ENCODE measurements at regions not wholly inside any gene's neighbourhood (a gene's known extent, or its start where the extent isn't known, plus 50 kb on each side); places are given as distances from the start of the nearest gene placed in this dataset.

DNA sequence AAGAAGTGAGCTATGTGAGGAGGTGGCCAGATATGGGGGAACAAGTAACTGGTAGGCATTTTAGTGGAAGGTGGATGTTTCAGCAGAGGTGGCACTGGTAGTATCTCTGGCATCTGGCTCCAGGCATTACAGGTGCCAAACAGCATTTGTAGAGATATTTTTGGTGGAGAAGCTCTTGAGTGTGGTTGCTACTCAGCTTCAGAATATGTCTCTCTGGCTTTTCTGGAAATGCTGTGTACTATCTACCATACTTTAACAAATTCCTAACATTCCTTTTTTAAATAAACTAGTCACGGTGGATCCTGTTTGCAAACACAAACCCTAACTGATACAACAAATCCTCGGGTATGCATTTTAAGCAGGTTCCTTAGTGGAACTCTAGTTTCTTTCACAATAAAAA is 128.0 kb downstream of the BARX2 start:
- H3K27ac Mint-ChIP-seq, result no peak overlapping the region; a peak in 1 of 7 replicates
- H3K9me3 Mint-ChIP-seq, result peaks cover 5 to 9% of the 10 kb centered on the region in 2 experiments; a peak in 4 of 5 replicates
- H3K4me1 Mint-ChIP-seq, result 0 out of 4 replicates have a peak, but pooled peaks cover 0 to 3% of the 10 kb centered on the region in 2 experiments
- Histone ChIP-seq H4K8ac (replicated peaks; ENCODE audit: insufficient read length, low read depth, low read length) (no peak overlapping the region), H3K18ac (ENCODE audit: insufficient read length, low read depth, low read length) (no peak overlapping the region), H2AFZ (ENCODE audit: low read length) (no peak overlapping the region), H3T11ph (ENCODE audit: low read length) (no peak overlapping the region), H3K56ac (ENCODE audit: insufficient read length, low read depth, low read length) (no peak overlapping the region), H3K23ac (ENCODE audit: insufficient read length, low read depth, low read length) (no peak overlapping the region), H3K4ac (ENCODE audit: low read depth, low read length) (no peak overlapping the region), H2AK5ac (ENCODE audit: insufficient read length, low read length) (no peak overlapping the region), H3K4me2 (ENCODE audit: insufficient read depth, insufficient read length, low read length) (no peak overlapping the region), H3K9me3 (ENCODE audit: control insufficient read depth, low read depth, low read length) (no peaks in the 10 kb centered on the region), H2BK12ac (ENCODE audit: insufficient read length, low read depth, low read length) (no peak overlapping the region), H3K27me3 (ENCODE audit: insufficient read depth, low read length) (no peaks in the 10 kb centered on the region), H2BK15ac (ENCODE audit: low read depth, low read length) (no peak overlapping the region), H3K27ac (ENCODE audit: insufficient read length, low read depth, low read length) (no peak overlapping the region), H4K91ac (ENCODE audit: insufficient read length, low read depth, low read length) (no peak overlapping the region), H3K79me1 (ENCODE audit: insufficient read depth, low read depth, low read length, poor library complexity, severe bottlenecking) (no peaks in the 10 kb centered on the region), H3K4me1 (ENCODE audit: insufficient read depth, low read length) (no peaks in the 10 kb centered on the region), H3K9ac (ENCODE audit: extremely low read depth, insufficient read length, low read length) (no peak overlapping the region), H3K14ac (ENCODE audit: insufficient read depth, low read length) (no peak overlapping the region), H4K20me1 (ENCODE audit: control insufficient read depth, insufficient read depth, insufficient read length) (no peaks in the 10 kb centered on the region), H3K79me2 (ENCODE audit: insufficient read depth, low read length) (no peaks in the 10 kb centered on the region), H3K23me2 (ENCODE audit: insufficient read length, low read depth, low read length, poor library complexity, severe bottlenecking) (no peaks in the 10 kb centered on the region), H2BK5ac (ENCODE audit: insufficient read length, low read length) (no peak overlapping the region), H2BK20ac (ENCODE audit: low read depth, low read length, poor library complexity, severe bottlenecking) (no peak overlapping the region), H4K5ac (ENCODE audit: insufficient read length, low read depth, low read length) (no peak overlapping the region), H2BK120ac (ENCODE audit: low read depth, low read length, poor library complexity, severe bottlenecking) (no peak overlapping the region)
- no peak for DNase-seq
- WGBS (ENCODE audit: extremely low coverage, insufficient read length, low lambda C conversion rate), result no CpG with 5 or more reads among the region's 2 CpGs
- H3K4me3 Mint-ChIP-seq, result no peak overlapping the region
- no peak for TF ChIP-seq CTCF (conservative IDR thresholded peaks at IDR 0.05)
- no peaks in the 10 kb centered on the region for H3K36me3 Mint-ChIP-seq (ENCODE audit: insufficient read depth in 1 of 3, low read depth in 3 of 3)
- H3K27me3 Mint-ChIP-seq (ENCODE audit: low read depth), result peaks cover 4% of the 10 kb centered on the region
